GM12872 (cell line): ENCODE measurements at regions not wholly inside any gene's neighbourhood (a gene's known extent, or its start where the extent isn't known, plus 50 kb on each side); places are given as distances from the start of the nearest gene placed in this dataset.

Experiments used
- TF ChIP-seq, protein P1 (sequence below): IDR thresholded peaks from 3 replicates; pipeline ENCODE4 v1.5.1; 2011; ENCODE audit warnings: low read depth, mild to moderate bottlenecking, low read length, moderate library complexity; ENCODE audit not compliant: insufficient read depth

- TF ChIP-seq, protein P1, sequence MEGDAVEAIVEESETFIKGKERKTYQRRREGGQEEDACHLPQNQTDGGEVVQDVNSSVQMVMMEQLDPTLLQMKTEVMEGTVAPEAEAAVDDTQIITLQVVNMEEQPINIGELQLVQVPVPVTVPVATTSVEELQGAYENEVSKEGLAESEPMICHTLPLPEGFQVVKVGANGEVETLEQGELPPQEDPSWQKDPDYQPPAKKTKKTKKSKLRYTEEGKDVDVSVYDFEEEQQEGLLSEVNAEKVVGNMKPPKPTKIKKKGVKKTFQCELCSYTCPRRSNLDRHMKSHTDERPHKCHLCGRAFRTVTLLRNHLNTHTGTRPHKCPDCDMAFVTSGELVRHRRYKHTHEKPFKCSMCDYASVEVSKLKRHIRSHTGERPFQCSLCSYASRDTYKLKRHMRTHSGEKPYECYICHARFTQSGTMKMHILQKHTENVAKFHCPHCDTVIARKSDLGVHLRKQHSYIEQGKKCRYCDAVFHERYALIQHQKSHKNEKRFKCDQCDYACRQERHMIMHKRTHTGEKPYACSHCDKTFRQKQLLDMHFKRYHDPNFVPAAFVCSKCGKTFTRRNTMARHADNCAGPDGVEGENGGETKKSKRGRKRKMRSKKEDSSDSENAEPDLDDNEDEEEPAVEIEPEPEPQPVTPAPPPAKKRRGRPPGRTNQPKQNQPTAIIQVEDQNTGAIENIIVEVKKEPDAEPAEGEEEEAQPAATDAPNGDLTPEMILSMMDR: no peak
Observed at GRCh38 chrX:139200346-139200745, 330.2 kb upstream of the F9 start.

DNA sequence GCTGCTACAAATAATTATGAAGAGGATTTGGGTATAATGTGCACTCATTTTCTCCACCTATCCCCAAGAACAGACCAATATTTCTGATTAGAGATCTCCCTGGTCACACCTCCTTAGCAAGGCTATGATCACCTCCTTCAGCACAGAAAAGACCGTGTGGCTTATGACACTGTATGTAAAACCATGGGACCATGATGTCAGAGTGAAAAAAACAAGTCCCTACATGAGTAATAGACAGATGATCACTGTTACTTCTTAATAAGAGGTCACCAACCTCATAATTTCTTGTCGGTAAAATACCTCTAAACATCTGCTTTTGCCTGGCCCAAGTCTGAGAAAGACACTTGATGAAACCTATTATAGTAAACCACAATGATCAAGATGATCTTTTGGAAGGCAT is 330.6 kb upstream of the F9 start:
- TF ChIP-seq, protein P1: no peak

- TF ChIP-seq, protein P1: no peak
Observed at GRCh38 chrX:139198936-139199335, 331.6 kb upstream of the F9 start.

GRCh38 chrX:139196890-139197289 is 333.6 kb upstream of the F9 start:
- TF ChIP-seq, protein P1: no peak

DNA sequence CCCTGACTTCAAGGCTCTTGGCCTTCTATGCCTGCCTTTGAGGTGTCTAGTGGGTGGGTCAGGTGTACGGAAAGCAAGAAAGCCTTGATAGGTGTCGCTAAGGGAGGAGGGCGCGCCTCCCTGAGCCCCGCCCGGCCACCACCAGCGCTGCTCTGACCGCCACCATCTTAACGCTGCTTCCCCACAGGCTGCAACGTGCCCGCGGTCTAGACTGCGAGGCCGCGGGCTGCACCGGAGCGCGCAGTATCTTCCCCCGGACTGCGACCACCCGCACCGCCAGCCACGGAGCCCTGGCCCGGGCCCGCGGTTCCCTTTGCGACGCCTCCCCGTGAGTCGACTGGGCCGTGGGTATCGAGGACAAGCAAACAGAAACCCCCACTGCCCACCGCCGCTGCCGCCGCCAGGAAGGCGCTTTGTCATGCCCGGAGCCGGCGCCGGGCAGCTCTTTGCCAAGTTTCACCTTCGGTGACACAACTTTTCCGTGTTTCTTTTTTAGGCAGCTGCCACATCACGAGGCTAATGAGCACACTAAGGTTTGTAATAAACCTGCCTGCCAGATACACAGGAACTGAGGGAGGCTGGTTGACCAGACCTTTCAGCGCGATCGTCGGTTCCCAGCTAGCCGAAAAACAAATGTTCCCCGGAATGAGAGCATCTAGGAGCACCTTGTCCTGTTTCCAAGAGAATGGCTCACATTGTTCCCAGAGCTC is 335.8 kb upstream of the F9 start:
- TF ChIP-seq, protein P1: no peak

GRCh38 chrX:139192386-139192961 is 338.1 kb upstream of the F9 start:
- TF ChIP-seq, protein P1: no peak

DNA sequence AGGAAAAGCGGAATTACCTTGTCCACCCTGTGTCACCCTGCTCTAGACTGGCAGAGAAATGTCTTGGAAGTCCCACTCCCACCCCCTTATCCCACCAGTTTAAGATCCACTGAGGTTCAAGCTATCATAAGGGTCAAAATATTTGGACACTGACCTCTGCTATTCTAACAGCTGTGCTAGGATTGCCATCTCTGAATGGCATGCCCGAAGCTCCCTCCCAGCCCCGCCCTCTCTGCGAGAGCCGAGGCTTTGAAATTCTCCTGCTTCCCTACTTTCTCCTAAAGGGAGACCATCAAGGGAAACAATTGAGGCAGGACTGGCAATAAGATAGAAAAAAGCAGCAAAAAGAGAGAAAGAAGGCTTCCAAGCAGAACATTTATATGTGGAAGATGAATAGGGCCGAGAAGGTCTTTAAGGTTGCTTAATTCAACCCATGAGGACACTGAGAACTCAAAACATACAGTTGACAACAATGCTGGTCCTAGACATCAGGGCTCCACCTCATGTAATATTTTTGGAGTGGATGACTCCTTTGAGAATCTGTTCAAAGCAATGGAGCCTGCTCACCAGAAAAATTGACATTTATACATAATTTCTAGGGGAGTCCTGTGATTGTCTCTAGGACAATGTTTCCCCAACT is 338.7 kb upstream of the F9 start:
- TF ChIP-seq, protein P1: no peak
